Calu3 (cell line): ENCODE measurements at regions not wholly inside any gene's neighbourhood (a gene's known extent, or its start where the extent isn't known, plus 50 kb on each side); places are given as distances from the start of the nearest gene placed in this dataset.

Source experiments
- BruUV-seq: library from RNA; stranded (reverse); fragments of 400-500 nt; replicated peaks from 2 replicates; lab custom pipeline; 2021; lab: Mats Ljungman, UMichigan
- CTCF ChIA-PET: fragments of 300-600 bp; sonication (Branson Sonifier 250); formaldehyde crosslinking; loops from one replicate; lab custom pipeline; 2022; ENCODE audit warnings: antibody characterized with exemption; lab: Charles Lee
- DNase-seq: peaks from one replicate; pipeline ENCODE4 v3.0.0; 2022
- H3K27ac Mint-ChIP-seq: one replicate; pipeline ENCODE4 v1.8.0; 2022; ENCODE audit warnings: mixed read lengths; ENCODE audit not compliant: unreplicated experiment
- H3K27me3 Mint-ChIP-seq: one replicate; pipeline ENCODE4 v1.8.0; 2022; ENCODE audit warnings: mixed read lengths; ENCODE audit not compliant: unreplicated experiment
- H3K36me3 Mint-ChIP-seq: one replicate; pipeline ENCODE4 v1.8.0; 2022; ENCODE audit warnings: mild to moderate bottlenecking, moderate library complexity, mixed read lengths; ENCODE audit not compliant: insufficient read depth, unreplicated experiment
- H3K4me1 Mint-ChIP-seq: one replicate; pipeline ENCODE4 v1.8.0; 2022; ENCODE audit warnings: mild to moderate bottlenecking, low read depth, mixed read lengths; ENCODE audit not compliant: unreplicated experiment
- H3K4me3 Mint-ChIP-seq: one replicate; pipeline ENCODE4 v1.8.0; 2022; ENCODE audit warnings: mild to moderate bottlenecking, low read depth, moderate library complexity, mixed read lengths; ENCODE audit not compliant: unreplicated experiment
- H3K9me3 Mint-ChIP-seq: one replicate; pipeline ENCODE4 v1.8.0; 2022; ENCODE audit warnings: low read depth, mixed read lengths; ENCODE audit not compliant: unreplicated experiment
- intact Hi-C: fragments of 100-400 bp; cut with micrococcal nuclease; formaldehyde crosslinking; loops from one replicate; pipeline ENCODE4 v1.10.0; 2022; ENCODE audit not compliant: unreplicated experiment
- TF ChIP-seq, protein P1 (sequence below): fragments of 200-600 bp; IDR thresholded peaks from one replicate; pipeline ENCODE4 v1.8.0; 2022; ENCODE audit warnings: antibody characterized with exemption; ENCODE audit not compliant: unreplicated experiment

- intact Hi-C loops: no loop called here
- Mint-ChIP-seq H3K4me3 (no peak overlapping the region), H3K36me3 (no peaks in the 10 kb centered on the region), H3K9me3 (peaks cover 8% of the 10 kb centered on the region), H3K27me3 (no peaks in the 10 kb centered on the region), H3K4me1 (no peaks in the 10 kb centered on the region), H3K27ac (no peak overlapping the region)
- TF ChIP-seq, protein P1, sequence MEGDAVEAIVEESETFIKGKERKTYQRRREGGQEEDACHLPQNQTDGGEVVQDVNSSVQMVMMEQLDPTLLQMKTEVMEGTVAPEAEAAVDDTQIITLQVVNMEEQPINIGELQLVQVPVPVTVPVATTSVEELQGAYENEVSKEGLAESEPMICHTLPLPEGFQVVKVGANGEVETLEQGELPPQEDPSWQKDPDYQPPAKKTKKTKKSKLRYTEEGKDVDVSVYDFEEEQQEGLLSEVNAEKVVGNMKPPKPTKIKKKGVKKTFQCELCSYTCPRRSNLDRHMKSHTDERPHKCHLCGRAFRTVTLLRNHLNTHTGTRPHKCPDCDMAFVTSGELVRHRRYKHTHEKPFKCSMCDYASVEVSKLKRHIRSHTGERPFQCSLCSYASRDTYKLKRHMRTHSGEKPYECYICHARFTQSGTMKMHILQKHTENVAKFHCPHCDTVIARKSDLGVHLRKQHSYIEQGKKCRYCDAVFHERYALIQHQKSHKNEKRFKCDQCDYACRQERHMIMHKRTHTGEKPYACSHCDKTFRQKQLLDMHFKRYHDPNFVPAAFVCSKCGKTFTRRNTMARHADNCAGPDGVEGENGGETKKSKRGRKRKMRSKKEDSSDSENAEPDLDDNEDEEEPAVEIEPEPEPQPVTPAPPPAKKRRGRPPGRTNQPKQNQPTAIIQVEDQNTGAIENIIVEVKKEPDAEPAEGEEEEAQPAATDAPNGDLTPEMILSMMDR: no peak
- DNase-seq: no peak
- no TSS peak for BruUV-seq
- CTCF ChIA-PET: no interaction called here
Measured at GRCh38 chr14:26870096-26870495, 272.3 kb upstream of the NOVA1 start.

DNA sequence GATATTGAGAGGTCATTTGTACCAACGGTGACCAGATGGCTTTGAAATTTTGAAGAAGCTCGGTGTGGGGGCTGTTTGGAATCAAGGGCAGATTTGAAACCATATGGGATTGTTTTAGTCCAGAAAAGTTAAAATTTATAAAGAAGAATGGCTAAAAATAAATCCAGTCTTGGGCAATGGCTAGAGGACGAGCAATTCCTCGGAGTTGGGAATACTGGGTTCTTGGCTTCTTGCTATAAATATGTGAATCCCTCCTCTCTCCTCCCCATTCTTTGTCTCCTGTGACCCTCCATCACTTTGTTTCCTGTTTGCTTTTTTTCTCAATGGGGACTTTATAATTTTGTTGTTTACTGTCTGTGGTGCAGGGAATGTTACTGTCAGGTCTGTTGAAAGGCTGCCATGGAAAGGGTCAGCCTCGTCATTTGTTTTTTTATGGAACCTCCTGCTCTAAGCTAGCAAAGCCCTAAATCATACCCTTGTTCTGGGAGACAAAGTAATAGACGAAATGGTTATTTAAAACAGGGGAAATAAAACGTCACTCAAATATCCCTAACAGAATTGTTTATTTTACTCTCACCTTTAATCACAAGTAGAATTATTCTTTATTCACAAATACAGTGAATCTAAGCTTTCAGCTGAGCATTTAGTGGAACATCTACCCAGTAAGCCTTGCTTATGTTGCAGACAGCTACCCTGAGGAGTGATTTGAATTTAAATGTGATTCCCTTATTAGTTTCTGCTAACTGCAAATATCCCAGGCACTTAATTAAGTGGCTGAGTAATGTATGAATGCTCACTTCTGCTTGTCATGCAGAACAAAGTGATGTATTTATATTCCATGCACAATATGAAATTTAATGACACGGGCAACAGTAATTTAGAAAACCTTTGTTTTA lies 273.1 kb upstream of the NOVA1 start:
- BruUV-seq: no TSS peak
- H3K36me3 Mint-ChIP-seq: no peaks in the 10 kb centered on the region
- no peak overlapping the region for H3K4me3 Mint-ChIP-seq
- DNase-seq: no peak
- no peaks in the 10 kb centered on the region for H3K4me1 Mint-ChIP-seq
- intact Hi-C loops: no loop called here
- peaks cover 8% of the 10 kb centered on the region for H3K9me3 Mint-ChIP-seq
- no peaks in the 10 kb centered on the region for H3K27me3 Mint-ChIP-seq
- CTCF ChIA-PET: no interaction called here
- no peak overlapping the region for H3K27ac Mint-ChIP-seq
- TF ChIP-seq, protein P1: no peak

- H3K9me3 Mint-ChIP-seq: peaks cover 12% of the 10 kb centered on the region
- no peaks in the 10 kb centered on the region for H3K27me3 Mint-ChIP-seq
- intact Hi-C loops: no loop called here
- no peaks in the 10 kb centered on the region for H3K36me3 Mint-ChIP-seq
- no peak overlapping the region for H3K27ac Mint-ChIP-seq
- H3K4me3 Mint-ChIP-seq: no peak overlapping the region
- no TSS peak for BruUV-seq
- TF ChIP-seq, protein P1: no peak
- no peak for DNase-seq
- CTCF ChIA-PET: interaction anchor here (0.6 kb wide), 1 partner anchor 42 kb away, joined by 3 read pairs; no protein-coding TSS in a partner anchor
- no peaks in the 10 kb centered on the region for H3K4me1 Mint-ChIP-seq
Measured at GRCh38 chr14:26872515-26873361, 274.9 kb upstream of the NOVA1 start.

DNA sequence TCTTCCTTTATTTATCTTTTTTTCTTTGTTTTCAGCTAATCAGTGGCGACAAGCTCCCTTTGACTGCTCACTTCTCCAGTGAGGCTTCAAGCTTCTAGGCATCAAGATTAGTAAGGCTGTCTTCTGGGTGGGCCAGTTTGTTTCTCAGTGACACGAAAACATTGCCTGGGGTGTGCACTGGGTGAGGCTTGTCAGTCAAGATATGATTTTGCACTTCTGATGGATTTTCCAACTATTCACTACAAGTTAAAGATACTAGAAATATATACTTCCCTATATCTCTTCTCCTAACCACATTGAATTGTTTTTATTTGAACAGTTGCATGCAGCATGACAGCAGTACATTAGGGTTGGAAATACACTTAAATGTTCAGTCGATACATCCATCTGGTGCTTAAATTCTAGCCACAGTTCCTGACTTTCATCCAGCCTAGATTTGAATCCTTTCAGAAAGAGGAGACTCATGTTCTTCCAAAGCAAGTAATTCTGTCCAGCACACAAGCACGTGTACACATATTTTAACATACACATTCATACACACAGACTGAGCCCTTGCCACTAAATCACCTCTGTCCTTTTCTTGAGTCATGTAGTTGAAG lies 275.6 kb upstream of the NOVA1 start:
- Mint-ChIP-seq H3K9me3 (peaks cover 12% of the 10 kb centered on the region), H3K27me3 (no peaks in the 10 kb centered on the region), H3K4me1 (no peaks in the 10 kb centered on the region), H3K36me3 (no peaks in the 10 kb centered on the region), H3K4me3 (no peak overlapping the region), H3K27ac (no peak overlapping the region)
- intact Hi-C loops: no loop called here
- CTCF ChIA-PET: no interaction called here
- TF ChIP-seq, protein P1: no peak
- no TSS peak for BruUV-seq
- DNase-seq: no peak
